ENCODE measurements at regions not wholly inside any gene's neighbourhood (a gene's known extent, or its start where the extent isn't known, plus 50 kb on each side); places are given as distances from the start of the nearest gene placed in this dataset.

DNA sequence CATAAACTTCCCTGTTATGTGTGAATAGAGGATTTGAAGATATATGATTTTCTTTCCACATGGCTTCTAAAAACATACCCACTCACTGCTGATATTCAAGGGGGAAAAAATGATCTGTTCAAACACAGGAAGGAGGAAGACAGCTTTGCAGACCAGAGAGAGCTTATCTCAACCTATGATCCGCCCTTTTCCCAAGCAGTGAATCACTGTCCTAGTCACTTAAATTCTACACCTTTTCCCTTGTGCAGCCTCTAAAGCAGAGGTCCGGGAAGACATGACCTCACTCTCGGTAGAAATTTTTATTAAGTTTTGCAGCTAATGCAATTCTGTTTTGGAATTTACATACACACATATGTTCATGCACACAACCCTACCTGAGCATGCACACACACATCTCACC, 197.2 kb downstream of the DIRAS2 start:
- no peaks in the 10 kb centered on the region for H3K36me3 ChIP-seq (ENCODE audit: control insufficient read depth in 1 of 2, insufficient read depth in 2 of 2, low read length in 2 of 2)
- H4K20me1 ChIP-seq (ENCODE audit: insufficient read depth): no peaks in the 10 kb centered on the region
- no peaks in the 10 kb centered on the region for H3K79me2 ChIP-seq (ENCODE audit: insufficient read depth, low read length)
- H3K9me2 ChIP-seq (ENCODE audit: insufficient read depth): no peaks in the 10 kb centered on the region
- no peak for DNase-seq (ENCODE audit: low read depth, low spot score)
- H3K27me3 ChIP-seq (ENCODE audit: insufficient read depth, low read length): peaks cover 32% of the 10 kb centered on the region; the same call in 1 of the 2 replicates
- ChIA-PET RAD21 (ENCODE audit: low non-redundant PET in 1 of 2, low total read pairs in 2 of 2, uncharacterized antibody in 2 of 2, unreplicated experiment in 2 of 2) (no interaction called here), CTCF (no interaction called here), POLR2A (no interaction called here)
- H3K4me3 ChIP-seq (replicated peaks in 1 of 2; ENCODE audit: low read depth in 1 of 2, low read length in 2 of 2): no peak overlapping the region
- no peak overlapping the region for H2AFZ ChIP-seq (ENCODE audit: low read depth, low read length, poor library complexity, severe bottlenecking)
- no peak overlapping the region for H3K9ac ChIP-seq (ENCODE audit: low read length)
- no peak overlapping the region for H3K27ac ChIP-seq (ENCODE audit: low read depth, low read length)
- no peaks in the 10 kb centered on the region for H3K9me3 ChIP-seq (ENCODE audit: control insufficient read depth in 1 of 2, insufficient read depth in 1 of 2, low read depth in 1 of 2, low read length in 2 of 2)
- BruUV-seq (replicated peaks): no TSS peak
- TF ChIP-seq SP1 (IDR thresholded peaks at IDR 0.05; ENCODE audit: low read depth) (no peak), ZNF274 (IDR thresholded peaks at IDR 0.05; ENCODE audit: low read depth, low read length) (no peak), SIN3A (IDR thresholded peaks at IDR 0.05; ENCODE audit: low read depth) (no peak), SRF (IDR thresholded peaks at IDR 0.05; ENCODE audit: low read depth) (no peak), RAD21 (IDR thresholded peaks at IDR 0.05; ENCODE audit: low read depth) (no peak), YY1 (IDR thresholded peaks at IDR 0.05; ENCODE audit: extremely low read depth, insufficient replicate concordance, low read depth, low read length) (no peak), EZH2 (IDR thresholded peaks at IDR 0.05) (no peak), TCF7L2 (IDR thresholded peaks at IDR 0.05; ENCODE audit: borderline replicate concordance, extremely low read depth, insufficient read depth, insufficient read length) (no peak), EZH2phosphoT487 (IDR thresholded peaks at IDR 0.05; ENCODE audit: borderline replicate concordance) (no peak), FOSL1 (IDR thresholded peaks at IDR 0.05; ENCODE audit: low read depth) (no peak), CEBPB (IDR thresholded peaks at IDR 0.05; ENCODE audit: low read depth) (no peak), ZFX (IDR thresholded peaks at IDR 0.05) (no peak), ELF1 (IDR thresholded peaks at IDR 0.05; ENCODE audit: borderline replicate concordance, low read depth) (no peak), EGR1 (IDR thresholded peaks at IDR 0.05; ENCODE audit: low read depth) (no peak)
- TF ChIP-seq, protein P1, sequence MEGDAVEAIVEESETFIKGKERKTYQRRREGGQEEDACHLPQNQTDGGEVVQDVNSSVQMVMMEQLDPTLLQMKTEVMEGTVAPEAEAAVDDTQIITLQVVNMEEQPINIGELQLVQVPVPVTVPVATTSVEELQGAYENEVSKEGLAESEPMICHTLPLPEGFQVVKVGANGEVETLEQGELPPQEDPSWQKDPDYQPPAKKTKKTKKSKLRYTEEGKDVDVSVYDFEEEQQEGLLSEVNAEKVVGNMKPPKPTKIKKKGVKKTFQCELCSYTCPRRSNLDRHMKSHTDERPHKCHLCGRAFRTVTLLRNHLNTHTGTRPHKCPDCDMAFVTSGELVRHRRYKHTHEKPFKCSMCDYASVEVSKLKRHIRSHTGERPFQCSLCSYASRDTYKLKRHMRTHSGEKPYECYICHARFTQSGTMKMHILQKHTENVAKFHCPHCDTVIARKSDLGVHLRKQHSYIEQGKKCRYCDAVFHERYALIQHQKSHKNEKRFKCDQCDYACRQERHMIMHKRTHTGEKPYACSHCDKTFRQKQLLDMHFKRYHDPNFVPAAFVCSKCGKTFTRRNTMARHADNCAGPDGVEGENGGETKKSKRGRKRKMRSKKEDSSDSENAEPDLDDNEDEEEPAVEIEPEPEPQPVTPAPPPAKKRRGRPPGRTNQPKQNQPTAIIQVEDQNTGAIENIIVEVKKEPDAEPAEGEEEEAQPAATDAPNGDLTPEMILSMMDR (IDR thresholded peaks at IDR 0.05 in 2 of 3, conservative IDR thresholded peaks at IDR 0.05 in 1 of 3; ENCODE audit: borderline replicate concordance in 1 of 3, insufficient read depth in 1 of 3, low read depth in 2 of 3, low read length in 2 of 3): no peak
- TF ChIP-seq, protein P2, sequence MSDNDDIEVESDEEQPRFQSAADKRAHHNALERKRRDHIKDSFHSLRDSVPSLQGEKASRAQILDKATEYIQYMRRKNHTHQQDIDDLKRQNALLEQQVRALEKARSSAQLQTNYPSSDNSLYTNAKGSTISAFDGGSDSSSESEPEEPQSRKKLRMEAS (IDR thresholded peaks at IDR 0.05): no peak
- TF ChIP-seq, protein P3, sequence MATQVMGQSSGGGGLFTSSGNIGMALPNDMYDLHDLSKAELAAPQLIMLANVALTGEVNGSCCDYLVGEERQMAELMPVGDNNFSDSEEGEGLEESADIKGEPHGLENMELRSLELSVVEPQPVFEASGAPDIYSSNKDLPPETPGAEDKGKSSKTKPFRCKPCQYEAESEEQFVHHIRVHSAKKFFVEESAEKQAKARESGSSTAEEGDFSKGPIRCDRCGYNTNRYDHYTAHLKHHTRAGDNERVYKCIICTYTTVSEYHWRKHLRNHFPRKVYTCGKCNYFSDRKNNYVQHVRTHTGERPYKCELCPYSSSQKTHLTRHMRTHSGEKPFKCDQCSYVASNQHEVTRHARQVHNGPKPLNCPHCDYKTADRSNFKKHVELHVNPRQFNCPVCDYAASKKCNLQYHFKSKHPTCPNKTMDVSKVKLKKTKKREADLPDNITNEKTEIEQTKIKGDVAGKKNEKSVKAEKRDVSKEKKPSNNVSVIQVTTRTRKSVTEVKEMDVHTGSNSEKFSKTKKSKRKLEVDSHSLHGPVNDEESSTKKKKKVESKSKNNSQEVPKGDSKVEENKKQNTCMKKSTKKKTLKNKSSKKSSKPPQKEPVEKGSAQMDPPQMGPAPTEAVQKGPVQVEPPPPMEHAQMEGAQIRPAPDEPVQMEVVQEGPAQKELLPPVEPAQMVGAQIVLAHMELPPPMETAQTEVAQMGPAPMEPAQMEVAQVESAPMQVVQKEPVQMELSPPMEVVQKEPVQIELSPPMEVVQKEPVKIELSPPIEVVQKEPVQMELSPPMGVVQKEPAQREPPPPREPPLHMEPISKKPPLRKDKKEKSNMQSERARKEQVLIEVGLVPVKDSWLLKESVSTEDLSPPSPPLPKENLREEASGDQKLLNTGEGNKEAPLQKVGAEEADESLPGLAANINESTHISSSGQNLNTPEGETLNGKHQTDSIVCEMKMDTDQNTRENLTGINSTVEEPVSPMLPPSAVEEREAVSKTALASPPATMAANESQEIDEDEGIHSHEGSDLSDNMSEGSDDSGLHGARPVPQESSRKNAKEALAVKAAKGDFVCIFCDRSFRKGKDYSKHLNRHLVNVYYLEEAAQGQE (IDR thresholded peaks at IDR 0.05; ENCODE audit: low read depth): no peak
- TF ChIP-seq, protein P4, sequence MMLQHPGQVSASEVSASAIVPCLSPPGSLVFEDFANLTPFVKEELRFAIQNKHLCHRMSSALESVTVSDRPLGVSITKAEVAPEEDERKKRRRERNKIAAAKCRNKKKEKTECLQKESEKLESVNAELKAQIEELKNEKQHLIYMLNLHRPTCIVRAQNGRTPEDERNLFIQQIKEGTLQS (IDR thresholded peaks at IDR 0.05): no peak
- TF ChIP-seq, protein P5, sequence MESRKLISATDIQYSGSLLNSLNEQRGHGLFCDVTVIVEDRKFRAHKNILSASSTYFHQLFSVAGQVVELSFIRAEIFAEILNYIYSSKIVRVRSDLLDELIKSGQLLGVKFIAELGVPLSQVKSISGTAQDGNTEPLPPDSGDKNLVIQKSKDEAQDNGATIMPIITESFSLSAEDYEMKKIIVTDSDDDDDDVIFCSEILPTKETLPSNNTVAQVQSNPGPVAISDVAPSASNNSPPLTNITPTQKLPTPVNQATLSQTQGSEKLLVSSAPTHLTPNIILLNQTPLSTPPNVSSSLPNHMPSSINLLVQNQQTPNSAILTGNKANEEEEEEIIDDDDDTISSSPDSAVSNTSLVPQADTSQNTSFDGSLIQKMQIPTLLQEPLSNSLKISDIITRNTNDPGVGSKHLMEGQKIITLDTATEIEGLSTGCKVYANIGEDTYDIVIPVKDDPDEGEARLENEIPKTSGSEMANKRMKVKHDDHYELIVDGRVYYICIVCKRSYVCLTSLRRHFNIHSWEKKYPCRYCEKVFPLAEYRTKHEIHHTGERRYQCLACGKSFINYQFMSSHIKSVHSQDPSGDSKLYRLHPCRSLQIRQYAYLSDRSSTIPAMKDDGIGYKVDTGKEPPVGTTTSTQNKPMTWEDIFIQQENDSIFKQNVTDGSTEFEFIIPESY (IDR thresholded peaks at IDR 0.05; ENCODE audit: extremely low read depth, insufficient replicate concordance, low read length): no peak
- H3K4me1 ChIP-seq (ENCODE audit: control insufficient read depth in 1 of 2, insufficient read depth in 2 of 2, low read length in 2 of 2): no peaks in the 10 kb centered on the region
- intact Hi-C loops (cut with micrococcal nuclease): no loop called here
- ATAC-seq: no peak
- H3K4me2 ChIP-seq (ENCODE audit: low read length): no peak overlapping the region
